Stimulated activated effector memory CD8-positive, alpha-beta T cell treated with anti-CD3 and anti-CD28 coated beads, Interleukin-12 subunit alpha, Interleukin-12 subunit beta, amount 100 ng/mL, for 72 hours (primary cell): ENCODE measurements at regions not wholly inside any gene's neighbourhood (a gene's known extent, or its start where the extent isn't known, plus 50 kb on each side); places are given as distances from the start of the nearest gene placed in this dataset.

Experiments
- ATAC-seq: fragments of 150-1000 bp; cut with Tn5 transposase; 2 replicates; pipeline ENCODE4 v1.10.0; 2021
- DNase-seq, 2 donors: peaks; one replicate each; pipeline ENCODE4 v3.0.0; 2021 to 2022; ENCODE audit warnings: low spot score in 2 of 2
- H3K27ac Mint-ChIP-seq: one replicate; pipeline ENCODE4 v1.8.0; 2022; ENCODE audit warnings: mild to moderate bottlenecking, mixed read lengths
- H3K36me3 Mint-ChIP-seq: one replicate; pipeline ENCODE4 v1.8.0; 2022; ENCODE audit warnings: mild to moderate bottlenecking, mixed read lengths
- H3K4me1 Mint-ChIP-seq: one replicate; pipeline ENCODE4 v1.8.0; 2022; ENCODE audit warnings: mixed read lengths
- H3K4me3 Mint-ChIP-seq: one replicate; pipeline ENCODE4 v1.8.0; 2022; ENCODE audit warnings: mild to moderate bottlenecking, mixed read lengths
- H3K9me3 Mint-ChIP-seq: one replicate; pipeline ENCODE4 v1.8.0; 2022; ENCODE audit warnings: mixed read lengths

- Mint-ChIP-seq H3K27ac (no peak overlapping the region), H3K4me3 (no peak overlapping the region), H3K36me3 (peaks cover under 1% of the 10 kb centered on the region), H3K4me1 (no peaks in the 10 kb centered on the region), H3K9me3 (peaks cover 6% of the 10 kb centered on the region)
- ATAC-seq (no peak), DNase-seq (no peak)
These were observed 222.4 kb upstream of the ANKRD30A start for GRCh38 chr10:36903040-36903439.

- no peaks in the 10 kb centered on the region for H3K4me1 Mint-ChIP-seq
- peaks cover 10% of the 10 kb centered on the region for H3K9me3 Mint-ChIP-seq
- H3K27ac Mint-ChIP-seq: no peak overlapping the region
- ATAC-seq: no peak
- H3K36me3 Mint-ChIP-seq: no peaks in the 10 kb centered on the region
- no peak for DNase-seq
- no peak overlapping the region for H3K4me3 Mint-ChIP-seq
These were observed 225.7 kb upstream of the ANKRD30A start for GRCh38 chr10:36899652-36900051.

- peak; percentile 36 for ATAC-seq
- H3K9me3 Mint-ChIP-seq: peaks cover 2% of the 10 kb centered on the region
These were observed 236.3 kb upstream of the ANKRD30A start for GRCh38 chr10:36888925-36889573.

GRCh38 chr10:36886303-36886891 is 239.0 kb upstream of the ANKRD30A start:
- no peak overlapping the region for H3K4me3 Mint-ChIP-seq
- H3K27ac Mint-ChIP-seq: no peak overlapping the region
- H3K9me3 Mint-ChIP-seq: no peaks in the 10 kb centered on the region

More at GRCh38 chr10:36888925-36889573, 236.3 kb upstream of the ANKRD30A start:
- Mint-ChIP-seq H3K4me3 (no peak overlapping the region), H3K36me3 (no peaks in the 10 kb centered on the region), H3K27ac (no peak overlapping the region), H3K4me1 (no peaks in the 10 kb centered on the region)
- DNase-seq: peak; percentile 13 to 53

GRCh38 chr10:36885746-36886145 is 239.7 kb upstream of the ANKRD30A start:
- Mint-ChIP-seq H3K27ac (no peak overlapping the region), H3K4me1 (no peaks in the 10 kb centered on the region), H3K4me3 (no peak overlapping the region), H3K9me3 (no peaks in the 10 kb centered on the region), H3K36me3 (no peaks in the 10 kb centered on the region)
- ATAC-seq (no peak), DNase-seq (no peak)

More at GRCh38 chr10:36886303-36886891, 239.0 kb upstream of the ANKRD30A start:
- ATAC-seq (peak; percentile 13), DNase-seq (no peak)
- no peaks in the 10 kb centered on the region for H3K36me3 Mint-ChIP-seq
- H3K4me1 Mint-ChIP-seq: no peaks in the 10 kb centered on the region

- DNase-seq (no peak), ATAC-seq (no peak)
- no peak overlapping the region for H3K4me3 Mint-ChIP-seq
- H3K4me1 Mint-ChIP-seq: no peaks in the 10 kb centered on the region
- H3K27ac Mint-ChIP-seq: no peak overlapping the region
- no peaks in the 10 kb centered on the region for H3K9me3 Mint-ChIP-seq
- no peaks in the 10 kb centered on the region for H3K36me3 Mint-ChIP-seq
These were observed 242.6 kb upstream of the ANKRD30A start for GRCh38 chr10:36882781-36883180.

- no peak for ATAC-seq
- H3K36me3 Mint-ChIP-seq: no peaks in the 10 kb centered on the region
- no peaks in the 10 kb centered on the region for H3K9me3 Mint-ChIP-seq
- DNase-seq: no peak
- H3K27ac Mint-ChIP-seq: no peak overlapping the region
- no peak overlapping the region for H3K4me3 Mint-ChIP-seq
- H3K4me1 Mint-ChIP-seq: no peaks in the 10 kb centered on the region
These were observed 244.5 kb upstream of the ANKRD30A start for GRCh38 chr10:36880898-36881297.

- no peak overlapping the region for H3K27ac Mint-ChIP-seq
These were observed 252.6 kb upstream of the ANKRD30A start for GRCh38 chr10:36872702-36873393.

GRCh38 chr10:36840788-36841187 is 284.6 kb upstream of the ANKRD30A start:
- DNase-seq: no peak
- Mint-ChIP-seq H3K36me3 (no peaks in the 10 kb centered on the region), H3K4me3 (no peak overlapping the region), H3K4me1 (no peaks in the 10 kb centered on the region), H3K27ac (no peak overlapping the region), H3K9me3 (peaks cover 11% of the 10 kb centered on the region)
- ATAC-seq: no peak

More at GRCh38 chr10:36872702-36873393, 252.6 kb upstream of the ANKRD30A start:
- DNase-seq: no peak
- H3K4me3 Mint-ChIP-seq: no peak overlapping the region
- ATAC-seq: no peak
- H3K36me3 Mint-ChIP-seq: no peaks in the 10 kb centered on the region
- no peaks in the 10 kb centered on the region for H3K4me1 Mint-ChIP-seq
- no peaks in the 10 kb centered on the region for H3K9me3 Mint-ChIP-seq

GRCh38 chr10:36837416-36837815 is 288.0 kb upstream of the ANKRD30A start:
- Mint-ChIP-seq H3K36me3 (no peaks in the 10 kb centered on the region), H3K4me1 (no peaks in the 10 kb centered on the region), H3K27ac (no peak overlapping the region), H3K4me3 (no peak overlapping the region), H3K9me3 (peaks cover 11% of the 10 kb centered on the region)
- DNase-seq (no peak), ATAC-seq (no peak)

GRCh38 chr10:36819781-36820180 is 305.6 kb upstream of the ANKRD30A start:
- H3K4me1 Mint-ChIP-seq: no peaks in the 10 kb centered on the region
- peaks cover 20% of the 10 kb centered on the region for H3K9me3 Mint-ChIP-seq
- DNase-seq (no peak), ATAC-seq (no peak)
- no peak overlapping the region for H3K4me3 Mint-ChIP-seq
- H3K27ac Mint-ChIP-seq: no peak overlapping the region
- no peaks in the 10 kb centered on the region for H3K36me3 Mint-ChIP-seq

GRCh38 chr10:36817898-36818297 is 307.5 kb upstream of the ANKRD30A start:
- no peak for ATAC-seq
- Mint-ChIP-seq H3K9me3 (peaks cover 15% of the 10 kb centered on the region), H3K4me1 (no peaks in the 10 kb centered on the region), H3K27ac (no peak overlapping the region), H3K36me3 (no peaks in the 10 kb centered on the region), H3K4me3 (no peak overlapping the region)
- no peak for DNase-seq

- DNase-seq (no peak), ATAC-seq (no peak)
- peaks cover 8% of the 10 kb centered on the region for H3K9me3 Mint-ChIP-seq
- no peaks in the 10 kb centered on the region for H3K36me3 Mint-ChIP-seq
- no peak overlapping the region for H3K27ac Mint-ChIP-seq
- no peaks in the 10 kb centered on the region for H3K4me1 Mint-ChIP-seq
- no peak overlapping the region for H3K4me3 Mint-ChIP-seq
These were observed 316.6 kb upstream of the ANKRD30A start for GRCh38 chr10:36808625-36809362.

GRCh38 chr10:36803229-36803628 is 322.2 kb upstream of the ANKRD30A start:
- no peaks in the 10 kb centered on the region for H3K36me3 Mint-ChIP-seq
- H3K27ac Mint-ChIP-seq: no peak overlapping the region
- peaks cover 12% of the 10 kb centered on the region for H3K9me3 Mint-ChIP-seq
- H3K4me3 Mint-ChIP-seq: no peak overlapping the region
- no peak for ATAC-seq
- H3K4me1 Mint-ChIP-seq: no peaks in the 10 kb centered on the region
- DNase-seq: no peak

- Mint-ChIP-seq H3K4me1 (no peaks in the 10 kb centered on the region), H3K4me3 (no peak overlapping the region), H3K36me3 (no peaks in the 10 kb centered on the region), H3K9me3 (peaks cover 12% of the 10 kb centered on the region), H3K27ac (no peak overlapping the region)
- ATAC-seq (no peak), DNase-seq (no peak)
These were observed 322.8 kb upstream of the ANKRD30A start for GRCh38 chr10:36802490-36803153.
